GM18511 (cell line): ENCODE measurements at regions not wholly inside any gene's neighbourhood (a gene's known extent, or its start where the extent isn't known, plus 50 kb on each side); places are given as distances from the start of the nearest gene placed in this dataset.
"Not testable (repeated sequence)": the region's sequence is repeated elsewhere in the genome, so short reads cannot be mapped to it uniquely, and the experiment has no call there.

Experiments used
- ATAC-seq: cut with Tn5 transposase; IDR thresholded peaks from one replicate; pipeline ENCODE4 v1.9.1; 2021; ENCODE audit warnings: mild to moderate bottlenecking, moderate library complexity; ENCODE audit not compliant: unreplicated experiment

- ATAC-seq, result no peak
Observed at GRCh38 chr7:37598824-37599223, 84.7 kb upstream of the GPR141 start.

DNA sequence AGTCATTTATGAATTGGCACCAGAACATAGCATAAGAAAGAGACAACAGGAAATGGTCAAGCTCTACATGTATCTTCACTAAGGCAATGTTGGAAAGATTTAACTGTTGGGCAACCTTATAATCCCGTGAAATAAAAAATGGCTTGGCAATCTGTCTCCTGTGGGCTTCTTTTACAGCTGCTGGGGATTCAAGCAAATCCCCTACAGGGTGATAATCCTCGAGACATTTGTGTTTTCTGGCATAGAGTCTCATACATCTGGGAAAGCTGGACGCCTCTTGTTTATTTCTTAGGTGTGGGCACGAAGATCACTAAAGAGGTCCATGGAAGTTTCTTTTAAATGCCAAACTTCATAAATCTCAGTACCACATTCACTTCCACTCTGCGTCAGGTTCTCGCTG, 82.2 kb upstream of the GPR141 start:
- no peak for ATAC-seq

DNA sequence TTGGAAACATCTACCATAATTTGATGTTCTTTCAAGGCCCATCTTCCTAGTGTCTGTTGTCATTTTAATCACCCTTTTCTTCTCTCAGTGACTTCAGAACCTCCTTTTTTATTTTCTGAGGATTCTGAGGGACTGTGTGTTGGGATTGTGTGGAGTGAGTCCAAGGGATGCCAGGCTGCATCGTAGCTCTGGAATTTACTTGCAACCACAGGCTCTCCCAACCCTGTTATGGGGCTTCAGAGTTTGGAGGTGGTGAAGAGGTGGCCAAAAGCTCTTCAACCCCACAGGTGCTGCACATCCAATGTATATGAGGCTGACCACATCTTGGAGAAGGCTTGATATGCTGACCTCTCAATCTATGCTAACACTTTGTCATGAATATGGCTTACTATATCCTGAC, 79.5 kb upstream of the GPR141 start:
- ATAC-seq, result no peak

DNA sequence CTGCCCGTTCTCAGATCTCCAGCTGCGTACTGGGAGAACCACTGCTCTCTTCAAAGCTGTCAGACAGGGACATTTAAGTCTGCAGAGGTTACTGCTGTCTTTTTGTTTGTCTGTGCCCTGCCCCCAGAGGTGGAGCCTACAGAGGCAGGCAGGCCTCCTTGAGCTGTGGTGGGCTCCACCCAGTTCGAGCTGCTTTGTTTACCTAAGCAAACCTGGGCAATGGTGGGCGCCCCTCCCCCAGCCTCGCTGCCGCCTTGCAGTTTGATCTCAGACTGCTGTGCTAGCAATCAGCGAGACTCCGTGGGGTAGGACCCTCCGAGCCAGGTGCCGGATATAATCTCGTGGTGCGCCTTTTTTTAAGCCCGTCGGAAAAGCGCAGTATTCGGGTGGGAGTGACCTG, 66.2 kb upstream of the GPR141 start:
- ATAC-seq, result not testable (repeated sequence)

DNA sequence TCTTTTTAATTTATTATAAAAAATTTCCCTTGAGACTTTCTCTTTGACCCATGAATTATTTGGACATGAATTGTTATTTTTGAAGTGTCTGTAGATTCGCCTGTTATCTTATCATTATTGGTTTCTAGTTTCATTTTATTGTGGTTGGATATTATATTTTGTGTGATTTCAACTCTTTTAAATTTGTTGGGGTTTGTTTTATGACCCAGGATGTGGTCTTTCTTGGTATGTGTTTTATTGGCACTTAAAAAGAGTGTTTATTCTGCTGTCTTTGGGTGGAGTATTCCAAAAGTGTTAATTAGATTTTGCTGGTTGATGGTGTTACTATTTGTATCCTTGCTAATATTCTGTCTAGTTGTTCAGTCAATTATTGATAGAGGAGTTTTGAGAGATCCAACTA, 50.5 kb upstream of the GPR141 start:
- ATAC-seq, result no peak
